Naive thymus-derived CD4-positive, alpha-beta T cell (primary cell): ENCODE measurements at regions not wholly inside any gene's neighbourhood (a gene's known extent, or its start where the extent isn't known, plus 50 kb on each side); places are given as distances from the start of the nearest gene placed in this dataset.

Experiments
- ATAC-seq: fragments of 150-1000 bp; cut with Tn5 transposase; 2 replicates; pipeline ENCODE4 v1.10.0; 2021; ENCODE audit warnings: mild to moderate bottlenecking, moderate library complexity
- CTCF ChIA-PET: fragments of 350-600 bp; sonication (Branson Sonifier 250); formaldehyde crosslinking; loops from one replicate; lab custom pipeline; 2021; ENCODE audit warnings: antibody characterized with exemption; lab: Charles Lee
- POLR2A ChIA-PET: fragments of 350-600 bp; sonication (Branson Sonifier 250); formaldehyde crosslinking; loops from one replicate; lab custom pipeline; 2021; ENCODE audit warnings: antibody characterized with exemption, inconsistent platforms; lab: Charles Lee
- DNase-seq, 9 donors: peaks; one replicate each; pipeline versions ENCODE4 v3.0.0 to v3.0.0-alpha.2; 2020 to 2022; ENCODE audit warnings: mixed read lengths in 1 of 9
- H3K27ac ChIP-seq: one replicate; pipeline ENCODE4 v1.7.0; 2013; ENCODE audit warnings: mild to moderate bottlenecking, low read depth, low read length, moderate library complexity
- H3K27me3 ChIP-seq, 2 donors: one replicate each; pipeline ENCODE4 v1.7.0; 2013; ENCODE audit warnings: low read length in 2 of 2, mild to moderate bottlenecking in 2 of 2, moderate library complexity in 2 of 2; ENCODE audit not compliant: control insufficient read depth in 2 of 2, insufficient read depth in 2 of 2
- H3K36me3 ChIP-seq, 3 experiments: 1 replicate in 2 of 3; 2 replicates in 1 of 3; pipeline ENCODE4 v1.7.0; 2013; ENCODE audit warnings: low read length in 3 of 3, mild to moderate bottlenecking in 3 of 3, moderate library complexity in 1 of 3; ENCODE audit not compliant: insufficient read depth in 3 of 3, control insufficient read depth in 2 of 3
- H3K4me1 ChIP-seq, 2 donors: one replicate each; pipeline ENCODE4 v1.7.0; 2013; ENCODE audit warnings: low read length in 2 of 2, mild to moderate bottlenecking in 2 of 2, moderate library complexity in 1 of 2; ENCODE audit not compliant: control insufficient read depth in 2 of 2, insufficient read depth in 2 of 2
- H3K4me3 ChIP-seq: 2 replicates; pipeline ENCODE4 v1.7.0; 2013; ENCODE audit warnings: mild to moderate bottlenecking, low read length
- H3K9me3 ChIP-seq, 3 experiments: 1 replicate in 2 of 3; 2 replicates in 1 of 3; pipeline ENCODE4 v1.7.0; 2013; ENCODE audit warnings: low read length in 3 of 3; ENCODE audit not compliant: control insufficient read depth in 2 of 3
- H3K27ac Mint-ChIP-seq, 9 donors: one replicate each; pipeline ENCODE4 v1.8.0; 2020 to 2022; ENCODE audit warnings: mixed read lengths in 9 of 9, mild to moderate bottlenecking in 8 of 9, moderate library complexity in 5 of 9, inconsistent platforms in 2 of 9
- H3K27me3 Mint-ChIP-seq, 5 donors: one replicate each; pipeline ENCODE4 v1.8.0; 2021 to 2022; ENCODE audit warnings: mixed read lengths in 5 of 5, mild to moderate bottlenecking in 1 of 5
- H3K36me3 Mint-ChIP-seq, 5 donors: one replicate each; pipeline ENCODE4 v1.8.0; 2020 to 2022; ENCODE audit warnings: mixed read lengths in 5 of 5, mild to moderate bottlenecking in 3 of 5, inconsistent platforms in 1 of 5
- H3K4me1 Mint-ChIP-seq, 7 donors: one replicate each; pipeline ENCODE4 v1.8.0; 2020 to 2022; ENCODE audit warnings: mixed read lengths in 7 of 7, mild to moderate bottlenecking in 3 of 7, inconsistent platforms in 1 of 7
- H3K4me3 Mint-ChIP-seq, 10 donors: one replicate each; pipeline ENCODE4 v1.8.0; 2020 to 2022; ENCODE audit warnings: mild to moderate bottlenecking in 10 of 10, mixed read lengths in 10 of 10, moderate library complexity in 6 of 10, inconsistent platforms in 2 of 10
- H3K9me3 Mint-ChIP-seq, 11 donors: one replicate each; pipeline ENCODE4 v1.8.0; 2020 to 2022; ENCODE audit warnings: mixed read lengths in 11 of 11, mild to moderate bottlenecking in 4 of 11, inconsistent platforms in 1 of 11, moderate library complexity in 1 of 11
- intact Hi-C, 2 donors: fragments of 100-400 bp; cut with micrococcal nuclease; formaldehyde crosslinking; loops; one replicate each; pipeline ENCODE4 v1.15.1; 2023

DNA sequence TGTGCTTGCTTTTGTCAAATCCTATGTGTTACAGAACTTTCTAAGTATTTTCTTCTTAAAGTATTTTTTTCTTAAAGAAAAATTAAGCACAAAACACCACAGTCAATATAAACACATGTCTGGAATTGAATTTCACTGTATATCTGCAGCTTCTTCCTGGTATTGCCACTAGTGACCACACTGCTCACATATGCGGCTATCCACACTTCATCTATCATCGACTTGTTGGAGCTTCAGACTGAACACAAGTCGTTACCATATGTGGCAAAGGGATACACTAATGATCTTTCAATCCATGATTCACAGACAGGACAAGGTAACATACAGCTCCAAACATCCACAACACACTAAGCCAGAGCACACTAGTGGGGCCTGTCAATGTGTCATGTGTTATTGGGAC, 498.4 kb upstream of the ARGLU1 start:
- intact Hi-C loops: no loop called here
- Mint-ChIP-seq H3K27ac (no peak overlapping the region), H3K9me3 (peaks cover 0 to 7% (median 3%) of the 10 kb centered on the region in 11 donors), H3K4me3 (no peak overlapping the region), H3K27me3 (no peaks in the 10 kb centered on the region), H3K4me1 (no peaks in the 10 kb centered on the region), H3K36me3 (no peaks in the 10 kb centered on the region)
- Histone ChIP-seq H3K27me3 (no peaks in the 10 kb centered on the region), H3K27ac (no peak overlapping the region), H3K4me3 (no peak overlapping the region), H3K9me3 (no peaks in the 10 kb centered on the region), H3K4me1 (no peaks in the 10 kb centered on the region), H3K36me3 (no peaks in the 10 kb centered on the region)
- DNase-seq (no peak), ATAC-seq (no peak)
- ChIA-PET CTCF (no interaction called here), POLR2A (no interaction called here)

- no peaks in the 10 kb centered on the region for H3K36me3 Mint-ChIP-seq
- peaks cover 2 to 16% (median 4%) of the 10 kb centered on the region in 11 donors for H3K9me3 Mint-ChIP-seq
- no peaks in the 10 kb centered on the region for H3K4me1 ChIP-seq
- no peak for ATAC-seq
- H3K27me3 ChIP-seq: no peaks in the 10 kb centered on the region
- H3K4me1 Mint-ChIP-seq: no peaks in the 10 kb centered on the region
- H3K4me3 Mint-ChIP-seq: no peak overlapping the region
- H3K9me3 ChIP-seq: no peaks in the 10 kb centered on the region
- H3K4me3 ChIP-seq: no peak overlapping the region
- no peak for DNase-seq
- no peaks in the 10 kb centered on the region for H3K27me3 Mint-ChIP-seq
- no peak overlapping the region for H3K27ac Mint-ChIP-seq
- no peaks in the 10 kb centered on the region for H3K36me3 ChIP-seq
- POLR2A ChIA-PET: no interaction called here
- intact Hi-C loops: no loop called here
- no peak overlapping the region for H3K27ac ChIP-seq
- CTCF ChIA-PET: no interaction called here
These were observed 497.1 kb upstream of the ARGLU1 start for GRCh38 chr13:107065036-107065435.

GRCh38 chr13:107057028-107057631, 489.2 kb upstream of the ARGLU1 start:
- POLR2A ChIA-PET: no interaction called here
- intact Hi-C loops: no loop called here
- H3K4me3 Mint-ChIP-seq: no peak overlapping the region

GRCh38 chr13:107043021-107043956, 475.4 kb upstream of the ARGLU1 start:
- Histone ChIP-seq H3K9me3 (no peaks in the 10 kb centered on the region), H3K36me3 (no peaks in the 10 kb centered on the region), H3K27me3 (no peaks in the 10 kb centered on the region), H3K4me1 (no peaks in the 10 kb centered on the region), H3K4me3 (no peak overlapping the region), H3K27ac (no peak overlapping the region)
- Mint-ChIP-seq H3K27me3 (peaks cover 0 to 5% (median 0%) of the 10 kb centered on the region in 5 donors), H3K9me3 (peaks cover 2 to 13% (median 5%) of the 10 kb centered on the region in 11 donors), H3K4me3 (no peak overlapping the region), H3K27ac (no peak overlapping the region), H3K4me1 (no peaks in the 10 kb centered on the region), H3K36me3 (no peaks in the 10 kb centered on the region)
- DNase-seq (no peak), ATAC-seq (no peak)
- POLR2A ChIA-PET: no interaction called here
- intact Hi-C loops: no loop called here
- CTCF ChIA-PET: no interaction called here

More at GRCh38 chr13:107057028-107057631, 489.2 kb upstream of the ARGLU1 start:
- Histone ChIP-seq H3K36me3 (no peaks in the 10 kb centered on the region), H3K4me1 (no peaks in the 10 kb centered on the region), H3K27me3 (no peaks in the 10 kb centered on the region), H3K9me3 (no peaks in the 10 kb centered on the region), H3K4me3 (no peak overlapping the region), H3K27ac (no peak overlapping the region)
- CTCF ChIA-PET: no interaction called here
- DNase-seq (no peak), ATAC-seq (no peak)
- peaks cover 0 to 37% (median 8%) of the 10 kb centered on the region in 11 donors for H3K9me3 Mint-ChIP-seq
- no peak overlapping the region for H3K27ac Mint-ChIP-seq
- H3K4me1 Mint-ChIP-seq: no peaks in the 10 kb centered on the region
- H3K36me3 Mint-ChIP-seq: no peaks in the 10 kb centered on the region
- H3K27me3 Mint-ChIP-seq: peaks cover 0 to 8% (median 0%) of the 10 kb centered on the region in 5 donors

DNA sequence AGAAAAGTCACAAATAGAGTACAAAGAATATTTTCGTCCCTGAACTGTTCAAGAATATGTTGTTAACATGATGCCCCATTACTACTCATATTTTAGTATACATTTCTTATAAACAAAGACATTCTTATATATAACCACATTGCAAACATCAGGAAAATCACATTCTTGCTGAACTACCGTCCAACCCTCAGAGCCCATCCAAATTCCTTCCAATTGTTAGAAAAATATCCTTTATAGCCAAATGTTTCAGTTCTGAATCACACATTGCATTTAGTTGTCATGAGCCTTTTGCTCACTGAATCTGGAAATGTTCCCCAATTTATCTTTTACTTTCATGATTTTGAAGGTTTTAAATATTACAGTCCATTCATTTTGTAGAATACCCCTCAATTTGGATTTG, 467.8 kb upstream of the ARGLU1 start:
- ATAC-seq (no peak), DNase-seq (no peak)
- H3K4me1 Mint-ChIP-seq: no peaks in the 10 kb centered on the region
- Histone ChIP-seq H3K9me3 (no peaks in the 10 kb centered on the region), H3K36me3 (no peaks in the 10 kb centered on the region), H3K27ac (no peak overlapping the region), H3K4me3 (no peak overlapping the region), H3K27me3 (no peaks in the 10 kb centered on the region), H3K4me1 (no peaks in the 10 kb centered on the region)
- POLR2A ChIA-PET: no interaction called here
- intact Hi-C loops: no loop called here
- CTCF ChIA-PET: no interaction called here
- H3K27ac Mint-ChIP-seq: no peak overlapping the region
- no peak overlapping the region for H3K4me3 Mint-ChIP-seq
- H3K36me3 Mint-ChIP-seq: no peaks in the 10 kb centered on the region
- H3K9me3 Mint-ChIP-seq: peaks cover 0 to 4% (median 1%) of the 10 kb centered on the region in 11 donors
- H3K27me3 Mint-ChIP-seq: no peaks in the 10 kb centered on the region

DNA sequence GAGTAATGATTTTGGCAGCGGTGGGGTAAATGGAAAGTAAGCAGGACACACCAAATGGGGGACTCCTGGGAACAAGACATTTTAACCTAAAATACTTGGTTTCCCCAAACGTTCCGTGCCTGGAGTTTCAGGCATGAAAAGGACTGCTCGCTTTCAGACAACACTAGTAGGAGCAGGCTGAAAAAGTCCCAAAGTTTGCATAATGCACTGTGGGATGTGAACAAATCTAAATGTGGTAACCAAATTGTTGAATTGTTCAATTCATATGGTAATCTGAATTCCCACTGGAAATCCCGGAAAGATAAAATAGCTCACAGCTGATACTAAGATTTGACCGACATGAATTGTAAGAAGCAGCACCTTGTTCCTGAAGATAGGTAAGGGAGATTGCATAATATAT, 467.2 kb upstream of the ARGLU1 start:
- Mint-ChIP-seq H3K27me3 (no peaks in the 10 kb centered on the region), H3K4me1 (no peaks in the 10 kb centered on the region), H3K9me3 (peaks cover 0 to 7% (median 0%) of the 10 kb centered on the region in 11 donors), H3K27ac (no peak overlapping the region), H3K4me3 (no peak overlapping the region), H3K36me3 (no peaks in the 10 kb centered on the region)
- Histone ChIP-seq H3K27ac (no peak overlapping the region), H3K4me1 (no peaks in the 10 kb centered on the region), H3K9me3 (no peaks in the 10 kb centered on the region), H3K27me3 (no peaks in the 10 kb centered on the region), H3K4me3 (no peak overlapping the region), H3K36me3 (no peaks in the 10 kb centered on the region)
- ChIA-PET POLR2A (no interaction called here), CTCF (no interaction called here)
- intact Hi-C loops: no loop called here
- ATAC-seq (no peak), DNase-seq (no peak)
